Esophagus (tissue), 2 donors: ENCODE measurements at regions not wholly inside any gene's neighbourhood (a gene's known extent, or its start where the extent isn't known, plus 50 kb on each side); places are given as distances from the start of the nearest gene placed in this dataset.

ENCODE experiments used
- H3K27ac ChIP-seq, 2 donors: one replicate each; pipeline ENCODE4 v1.5.1; 2013; ENCODE audit warnings: low read depth in 2 of 2, mild to moderate bottlenecking in 2 of 2, inconsistent platforms in 1 of 2, low read length in 1 of 2, moderate library complexity in 1 of 2
- H3K27me3 ChIP-seq, 2 donors: one replicate each; pipeline ENCODE4 v1.6.1; 2013; ENCODE audit warnings: low read length in 2 of 2, control low read depth in 1 of 2, mild to moderate bottlenecking in 1 of 2; ENCODE audit not compliant: insufficient read depth in 2 of 2, control insufficient read depth in 1 of 2
- H3K36me3 ChIP-seq, 2 donors: one replicate each; pipeline ENCODE4 v1.6.1; 2013; ENCODE audit warnings: low read length in 1 of 2; ENCODE audit not compliant: control insufficient read depth in 2 of 2, insufficient read depth in 2 of 2
- H3K4me1 ChIP-seq, 2 donors: one replicate each; pipeline ENCODE4 v1.6.1; 2013; ENCODE audit warnings: low read length in 1 of 2; ENCODE audit not compliant: control insufficient read depth in 2 of 2, insufficient read depth in 2 of 2
- H3K4me3 ChIP-seq, 2 donors: one replicate each; pipeline ENCODE4 v1.5.1; 2013; ENCODE audit warnings: low read length in 2 of 2, mild to moderate bottlenecking in 2 of 2, low read depth in 1 of 2, moderate library complexity in 1 of 2
- H3K9me3 ChIP-seq, 2 donors: one replicate each; pipeline ENCODE4 v1.6.1; 2013; ENCODE audit warnings: mild to moderate bottlenecking in 2 of 2, low read depth in 1 of 2, low read length in 1 of 2, moderate library complexity in 1 of 2; ENCODE audit not compliant: control insufficient read depth in 2 of 2, insufficient read depth in 1 of 2
- WGBS, 2 donors: extraction: QIAGEN DNeasy Blood & Tissue Kit; methylation state at CpG; one replicate each; pipeline ENCODE4 v1.1.7; 2013; 5-methylcytosine and 5-hydroxymethylcytosine counted together
- donor health status: healthy with polysubstance abuse.
- donor health status: Bipolar disorder and iron deficiency.

- Histone ChIP-seq H3K4me1 (no peaks in the 10 kb centered on the region), H3K36me3 (no peaks in the 10 kb centered on the region)
- WGBS, 2 donors, result 58 to 65% methylated on average over 1 of the region's 1 CpG
These were observed 899.7 kb upstream of the VRK2 start for GRCh38 chr2:57146951-57147350.

GRCh38 chr2:57156231-57156924 is 890.2 kb upstream of the VRK2 start:
- Histone ChIP-seq H3K4me1 (no peaks in the 10 kb centered on the region), H3K36me3 (no peaks in the 10 kb centered on the region), H3K4me3 (no peak overlapping the region), H3K27me3 (no peaks in the 10 kb centered on the region), H3K27ac (no peak overlapping the region), H3K9me3 (no peaks in the 10 kb centered on the region)
- 72 to 82% methylated on average over 2 of the region's 2 CpGs for WGBS, 2 donors

More at GRCh38 chr2:57146951-57147350, 899.7 kb upstream of the VRK2 start:
- Histone ChIP-seq H3K9me3 (peaks cover 6 to 19% of the 10 kb centered on the region in 2 donors), H3K4me3 (no peak overlapping the region), H3K27ac (no peak overlapping the region), H3K27me3 (no peaks in the 10 kb centered on the region)

DNA sequence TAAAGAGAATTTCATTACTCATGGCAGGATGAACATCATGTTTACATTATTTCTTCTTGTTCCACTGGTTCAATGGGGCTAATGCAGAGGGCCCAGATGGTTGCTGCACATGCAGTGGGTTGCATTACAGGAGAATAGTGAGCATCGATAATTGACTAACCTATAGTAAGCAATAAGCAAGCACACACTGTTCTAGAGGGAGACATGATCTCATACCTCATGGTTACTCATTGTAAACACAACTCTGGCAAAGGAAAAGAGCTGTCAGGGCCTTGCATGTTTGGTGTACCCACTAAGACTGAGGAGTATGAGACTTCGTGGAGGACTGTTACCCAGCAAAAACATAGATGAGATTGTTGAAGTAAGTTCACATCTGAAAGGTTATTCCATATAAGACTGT is 885.6 kb upstream of the VRK2 start:
- no peaks in the 10 kb centered on the region for H3K27me3 ChIP-seq
- no peaks in the 10 kb centered on the region for H3K4me1 ChIP-seq
- H3K9me3 ChIP-seq, result no peaks in the 10 kb centered on the region
- 77 to 78% methylated on average over 2 of the region's 2 CpGs for WGBS, 2 donors
- no peak overlapping the region for H3K27ac ChIP-seq
- no peak overlapping the region for H3K4me3 ChIP-seq
- no peaks in the 10 kb centered on the region for H3K36me3 ChIP-seq

DNA sequence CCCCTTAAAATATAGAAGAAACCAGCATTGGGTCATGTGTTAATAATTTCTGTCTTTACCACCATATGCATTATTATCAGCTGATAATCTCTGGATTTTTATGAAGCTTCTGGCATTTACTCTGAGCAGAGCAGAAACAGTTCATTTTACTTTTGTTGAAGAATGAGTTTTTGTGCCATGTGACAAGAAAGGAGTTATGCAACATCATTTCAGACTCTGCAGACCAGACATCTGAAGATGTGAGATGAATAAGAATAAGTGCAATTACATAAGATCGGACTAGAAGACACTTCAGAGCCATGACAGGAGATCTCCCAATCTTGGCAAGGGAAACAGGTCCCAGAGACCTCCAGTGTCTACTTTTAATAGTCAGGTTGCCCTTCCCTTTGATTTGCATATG is 869.4 kb upstream of the VRK2 start:
- H3K4me3 ChIP-seq, result no peak overlapping the region
- 75 to 81% methylated on average over 1 of the region's 1 CpG for WGBS, 2 donors
- H3K27ac ChIP-seq, result no peak overlapping the region
- H3K36me3 ChIP-seq, result no peaks in the 10 kb centered on the region
- no peaks in the 10 kb centered on the region for H3K27me3 ChIP-seq
- H3K9me3 ChIP-seq, result no peaks in the 10 kb centered on the region
- H3K4me1 ChIP-seq, result no peaks in the 10 kb centered on the region

GRCh38 chr2:57180042-57180567 is 866.5 kb upstream of the VRK2 start:
- no peak overlapping the region for H3K4me3 ChIP-seq
- no peaks in the 10 kb centered on the region for H3K9me3 ChIP-seq
- no peaks in the 10 kb centered on the region for H3K4me1 ChIP-seq
- 70 to 79% methylated on average over 4 of the region's 4 CpGs for WGBS, 2 donors
- no peak overlapping the region for H3K27ac ChIP-seq
- no peaks in the 10 kb centered on the region for H3K36me3 ChIP-seq
- no peaks in the 10 kb centered on the region for H3K27me3 ChIP-seq

DNA sequence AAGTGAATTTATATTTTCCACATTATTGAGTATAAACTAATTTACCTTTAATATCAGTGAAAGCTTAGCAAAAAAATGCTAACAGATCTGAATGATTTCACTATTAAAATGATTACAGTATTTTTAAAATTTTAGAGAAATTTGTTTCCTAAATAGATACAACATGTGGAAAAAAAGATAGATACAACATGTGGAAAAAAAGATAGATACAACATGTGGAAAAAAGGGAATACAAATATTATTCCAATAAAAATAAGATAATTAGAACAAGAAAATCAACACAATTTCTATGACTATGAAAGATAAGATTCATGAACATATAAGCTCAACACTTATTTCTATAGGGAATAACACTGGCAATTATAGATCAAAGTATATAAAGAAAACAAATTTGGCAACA is 865.9 kb upstream of the VRK2 start:
- Histone ChIP-seq H3K4me1 (no peaks in the 10 kb centered on the region), H3K4me3 (no peak overlapping the region), H3K27ac (no peak overlapping the region), H3K27me3 (no peaks in the 10 kb centered on the region), H3K36me3 (no peaks in the 10 kb centered on the region), H3K9me3 (no peaks in the 10 kb centered on the region)

- Histone ChIP-seq H3K4me1 (no peaks in the 10 kb centered on the region), H3K4me3 (no peak overlapping the region), H3K9me3 (no peaks in the 10 kb centered on the region), H3K27me3 (no peaks in the 10 kb centered on the region), H3K36me3 (no peaks in the 10 kb centered on the region), H3K27ac (no peak overlapping the region)
- 31 to 37% methylated on average over 1 of the region's 1 CpG for WGBS, 2 donors
These were observed 865.1 kb upstream of the VRK2 start for GRCh38 chr2:57181315-57182038.

DNA sequence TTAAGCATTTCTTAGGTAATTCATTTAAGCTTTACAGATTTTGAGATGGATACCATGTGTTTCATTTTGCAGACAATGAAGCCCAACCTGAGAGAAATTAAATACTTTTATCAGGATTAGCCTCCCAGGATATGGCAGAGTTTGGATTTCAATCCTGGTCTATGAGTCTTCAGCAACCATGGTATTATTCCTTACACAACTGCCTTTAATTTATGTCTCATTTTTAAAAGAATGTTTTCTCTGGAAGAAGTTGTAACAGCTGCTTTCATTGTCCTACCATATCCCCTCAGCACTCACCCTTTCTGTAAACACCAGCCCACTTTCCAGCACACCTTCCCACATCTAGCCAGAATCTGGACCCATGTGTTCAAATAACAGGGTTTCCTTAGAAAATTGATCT is 863.7 kb upstream of the VRK2 start:
- no peak overlapping the region for H3K4me3 ChIP-seq
- H3K27ac ChIP-seq, result no peak overlapping the region
- no peaks in the 10 kb centered on the region for H3K9me3 ChIP-seq
- no peaks in the 10 kb centered on the region for H3K36me3 ChIP-seq
- H3K4me1 ChIP-seq, result no peaks in the 10 kb centered on the region
- no peaks in the 10 kb centered on the region for H3K27me3 ChIP-seq

DNA sequence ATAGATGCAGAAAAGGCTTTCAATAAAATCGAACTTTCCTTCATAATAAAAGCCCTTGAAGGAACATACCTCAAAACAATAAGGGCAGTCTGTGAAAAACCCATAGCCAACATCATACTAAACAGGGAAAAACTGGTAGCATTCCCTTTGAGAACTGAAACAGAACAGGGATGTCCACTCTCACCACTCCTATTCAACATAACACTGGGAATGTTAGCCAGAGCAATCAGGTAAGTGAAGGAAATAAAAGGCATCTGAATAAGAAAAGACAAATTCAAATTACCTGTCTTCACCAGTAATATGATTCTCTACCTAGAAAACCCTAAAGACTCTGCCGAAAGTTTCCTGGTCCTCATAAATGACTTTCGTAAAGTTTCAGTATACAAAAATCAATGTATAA is 861.0 kb upstream of the VRK2 start:
- Histone ChIP-seq H3K36me3 (no peaks in the 10 kb centered on the region), H3K27me3 (no peaks in the 10 kb centered on the region), H3K4me1 (no peaks in the 10 kb centered on the region), H3K9me3 (no peaks in the 10 kb centered on the region), H3K4me3 (no peak overlapping the region), H3K27ac (no peak overlapping the region)
- WGBS, 2 donors, result 74 to 76% methylated on average over 3 of the region's 3 CpGs

GRCh38 chr2:57190007-57190406 is 856.6 kb upstream of the VRK2 start:
- H3K4me3 ChIP-seq, result no peak overlapping the region
- no peaks in the 10 kb centered on the region for H3K9me3 ChIP-seq
- no peaks in the 10 kb centered on the region for H3K27me3 ChIP-seq
- no peaks in the 10 kb centered on the region for H3K4me1 ChIP-seq
- H3K36me3 ChIP-seq, result no peaks in the 10 kb centered on the region
- 85 to 87% methylated on average over 2 of the region's 2 CpGs for WGBS, 2 donors
- no peak overlapping the region for H3K27ac ChIP-seq
